HepG2 (cell line): ENCODE measurements at regions not wholly inside any gene's neighbourhood (a gene's known extent, or its start where the extent isn't known, plus 50 kb on each side); places are given as distances from the start of the nearest gene placed in this dataset.

Source experiments
- EZH2 ChIP-seq: conservative IDR thresholded peaks from 2 replicates; pipeline ENCODE4 v1.6.1; 2012; ENCODE audit warnings: mild to moderate bottlenecking, low read depth, low read length, moderate library complexity
- GATAD1 ChIP-seq: IDR thresholded peaks from 2 replicates; pipeline ENCODE4 v1.6.1; 2016; ENCODE audit warnings: missing genetic modification reagents, missing compliant biosample characterization
- POLR2AphosphoS5 ChIP-seq: IDR thresholded peaks from 2 replicates; pipeline ENCODE4 v1.6.1; 2012; ENCODE audit warnings: low read depth, low read length
- RORA ChIP-seq: sonication (generic); formaldehyde crosslinking; IDR thresholded peaks from 2 replicates; pipeline ENCODE4 v1.5.0; 2020; ENCODE audit warnings: mild to moderate bottlenecking, missing genetic modification reagents, moderate library complexity
- SRF ChIP-seq: IDR thresholded peaks from 2 replicates; pipeline ENCODE4 v1.6.1; 2011; ENCODE audit warnings: mild to moderate bottlenecking, low read depth, low read length, moderate library complexity
- ZBTB33 ChIP-seq: sonication (generic); formaldehyde crosslinking; IDR thresholded peaks from 2 replicates; pipeline ENCODE4 v1.4.0; 2020; ENCODE audit warnings: missing genetic modification reagents
- ZHX2 ChIP-seq, 2 experiments: sonication (generic) in 1 of 2; formaldehyde crosslinking in 1 of 2; IDR thresholded peaks; 2 replicates each; pipeline versions ENCODE4 v1.6.1 to v1.9.0; 2014 to 2022; ENCODE audit warnings: antibody characterized with exemption in 1 of 2, borderline replicate concordance in 1 of 2, inconsistent platforms in 1 of 2, low read depth in 1 of 2, missing genetic modification reagents in 1 of 2
- ZNF292 ChIP-seq: sonication (generic); formaldehyde crosslinking; IDR thresholded peaks from 2 replicates; pipeline ENCODE4 v1.8.1; 2022; ENCODE audit warnings: mild to moderate bottlenecking, low read depth, missing genetic modification reagents, borderline replicate concordance

DNA sequence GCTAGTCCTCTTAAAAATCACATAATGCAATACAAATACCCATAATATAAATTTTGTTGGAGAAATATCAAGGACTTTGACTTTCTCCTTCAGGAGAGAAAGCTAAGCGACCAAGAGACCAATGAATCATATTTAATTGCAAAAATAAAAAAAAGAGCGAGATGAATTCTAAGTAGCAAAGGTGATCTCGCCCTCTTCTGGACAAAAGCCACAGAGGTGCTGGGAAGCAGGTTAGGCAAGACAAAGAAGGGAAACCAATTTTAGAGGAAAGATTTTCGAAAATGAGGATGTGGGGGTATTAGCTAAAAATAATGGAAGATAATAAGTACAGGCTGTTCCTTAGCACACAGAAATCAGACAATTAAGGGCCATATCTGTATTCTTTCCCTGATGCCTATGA is 111.4 kb upstream of the PLAAT1 start:
- TF ChIP-seq POLR2AphosphoS5 (no peak), EZH2 (no peak), RORA (no peak), GATAD1 (CRISPR knock-in tag) (no peak), ZBTB33 (CRISPR knock-in tag) (no peak), ZNF292 (CRISPR knock-in tag) (no peak), ZHX2 (IDR thresholded peaks at IDR 0.05; ENCODE audit: low read depth) (no peak), ZHX2 (CRISPR knock-in tag; IDR thresholded peaks at IDR 0.05; ENCODE audit: borderline replicate concordance) (no peak), SRF (no peak)
